ENCODE measurements at regions not wholly inside any gene's neighbourhood (a gene's known extent, or its start where the extent isn't known, plus 50 kb on each side); places are given as distances from the start of the nearest gene placed in this dataset.

DNA sequence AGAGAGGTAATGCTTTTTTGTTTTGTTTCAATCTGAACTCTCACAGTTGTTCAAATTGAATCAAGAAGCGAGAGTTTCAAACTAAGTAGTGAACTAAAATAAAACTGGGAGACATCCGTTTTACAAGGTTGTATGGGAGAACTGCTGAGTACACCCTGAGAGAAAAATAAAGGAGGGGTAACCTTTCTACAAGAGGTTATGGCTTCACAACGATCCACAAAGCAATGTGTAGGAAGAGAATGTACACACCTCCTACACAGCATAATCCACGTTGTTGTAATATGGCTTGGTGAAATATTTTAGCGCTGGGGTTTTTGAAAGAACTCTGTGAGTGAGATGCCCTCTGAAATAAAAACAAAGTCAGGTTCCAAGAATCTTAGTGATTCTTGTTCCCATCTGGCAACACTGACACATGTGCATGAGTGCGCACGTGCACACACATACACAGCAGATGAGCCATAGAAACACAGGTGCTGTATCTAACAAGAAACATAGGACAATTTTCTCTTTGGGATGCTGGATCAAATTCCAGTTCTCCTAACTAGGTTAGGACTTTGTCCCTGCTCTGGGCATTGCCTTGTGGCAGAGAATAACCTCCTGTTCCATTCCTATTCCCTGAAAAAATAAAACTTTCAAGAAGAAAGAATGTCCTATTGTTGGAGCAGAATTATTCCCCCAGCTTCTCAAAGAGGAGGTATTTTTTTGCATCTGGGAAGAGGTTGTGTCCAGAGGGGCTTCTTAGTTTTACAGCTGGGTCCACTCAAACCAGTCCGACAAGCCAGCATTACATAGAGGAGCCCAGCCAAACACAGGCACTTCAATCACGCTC lies 94.5 kb upstream of the EFNA5 start:
- Histone ChIP-seq H3K36me3 (replicated peaks in 1 of 2; ENCODE audit: control extremely low read depth in 1 of 2, control insufficient read depth in 1 of 2, extremely low read depth in 1 of 2, insufficient read depth in 2 of 2, low read length in 1 of 2) (no peaks in the 10 kb centered on the region), H3K9me3 (ENCODE audit: control extremely low read depth in 1 of 3, control insufficient read depth in 2 of 3, insufficient read depth in 1 of 3, low read length in 2 of 3) (no peaks in the 10 kb centered on the region), H3K79me2 (ENCODE audit: control insufficient read depth, insufficient read depth, low read length) (no peaks in the 10 kb centered on the region), H3K27ac (ENCODE audit: low read length in 2 of 2) (no peak overlapping the region), H4K20me1 (ENCODE audit: control insufficient read depth, insufficient read depth, low read length, poor library complexity, severe bottlenecking) (no peaks in the 10 kb centered on the region), H2AFZ (ENCODE audit: insufficient read depth, low read depth, low read length, poor library complexity, severe bottlenecking) (no peak overlapping the region), H3K9ac (ENCODE audit: low read length) (no peak overlapping the region), H3K27me3 (replicated peaks in 1 of 4; ENCODE audit: control extremely low read depth in 1 of 4, control insufficient read depth in 3 of 4, insufficient read depth in 4 of 4, low read length in 3 of 4) (no peaks in the 10 kb centered on the region), H3K4me2 (replicated peaks; ENCODE audit: low read depth, low read length, poor library complexity, severe bottlenecking) (no peak overlapping the region), H3K4me1 (ENCODE audit: control insufficient read depth in 2 of 2, insufficient read depth in 2 of 2, low read length in 2 of 2) (no peaks in the 10 kb centered on the region), H3K4me3 (ENCODE audit: control extremely low read depth in 1 of 5, extremely low read depth in 1 of 5, insufficient read depth in 1 of 5, low read depth in 2 of 5, low read length in 4 of 5) (no peak overlapping the region)
- no peaks in the 10 kb centered on the region for H3K27me3 Mint-ChIP-seq
- no peak overlapping the region for H3K4me3 Mint-ChIP-seq
- H3K4me1 Mint-ChIP-seq: no peaks in the 10 kb centered on the region
- CTCF ChIA-PET: no interaction called here
- no peak for TF ChIP-seq EZH2 (IDR thresholded peaks at IDR 0.05; ENCODE audit: borderline replicate concordance, insufficient read depth, low read depth, low read length, poor library complexity, severe bottlenecking)
- TF ChIP-seq, protein P1, sequence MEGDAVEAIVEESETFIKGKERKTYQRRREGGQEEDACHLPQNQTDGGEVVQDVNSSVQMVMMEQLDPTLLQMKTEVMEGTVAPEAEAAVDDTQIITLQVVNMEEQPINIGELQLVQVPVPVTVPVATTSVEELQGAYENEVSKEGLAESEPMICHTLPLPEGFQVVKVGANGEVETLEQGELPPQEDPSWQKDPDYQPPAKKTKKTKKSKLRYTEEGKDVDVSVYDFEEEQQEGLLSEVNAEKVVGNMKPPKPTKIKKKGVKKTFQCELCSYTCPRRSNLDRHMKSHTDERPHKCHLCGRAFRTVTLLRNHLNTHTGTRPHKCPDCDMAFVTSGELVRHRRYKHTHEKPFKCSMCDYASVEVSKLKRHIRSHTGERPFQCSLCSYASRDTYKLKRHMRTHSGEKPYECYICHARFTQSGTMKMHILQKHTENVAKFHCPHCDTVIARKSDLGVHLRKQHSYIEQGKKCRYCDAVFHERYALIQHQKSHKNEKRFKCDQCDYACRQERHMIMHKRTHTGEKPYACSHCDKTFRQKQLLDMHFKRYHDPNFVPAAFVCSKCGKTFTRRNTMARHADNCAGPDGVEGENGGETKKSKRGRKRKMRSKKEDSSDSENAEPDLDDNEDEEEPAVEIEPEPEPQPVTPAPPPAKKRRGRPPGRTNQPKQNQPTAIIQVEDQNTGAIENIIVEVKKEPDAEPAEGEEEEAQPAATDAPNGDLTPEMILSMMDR (IDR thresholded peaks at IDR 0.05): no peak
- intact Hi-C loops (cut with micrococcal nuclease): no loop called here
- H3K9me3 Mint-ChIP-seq (ENCODE audit: insufficient read depth): no peaks in the 10 kb centered on the region
- 90% methylated on average over 4 of the region's 9 CpGs for WGBS (ENCODE audit: insufficient coverage)
- POLR2A ChIA-PET: no interaction called here
- no peak overlapping the region for H3K27ac Mint-ChIP-seq
- ATAC-seq (ENCODE audit: low read depth): no peak
- DNase-seq: no peak

DNA sequence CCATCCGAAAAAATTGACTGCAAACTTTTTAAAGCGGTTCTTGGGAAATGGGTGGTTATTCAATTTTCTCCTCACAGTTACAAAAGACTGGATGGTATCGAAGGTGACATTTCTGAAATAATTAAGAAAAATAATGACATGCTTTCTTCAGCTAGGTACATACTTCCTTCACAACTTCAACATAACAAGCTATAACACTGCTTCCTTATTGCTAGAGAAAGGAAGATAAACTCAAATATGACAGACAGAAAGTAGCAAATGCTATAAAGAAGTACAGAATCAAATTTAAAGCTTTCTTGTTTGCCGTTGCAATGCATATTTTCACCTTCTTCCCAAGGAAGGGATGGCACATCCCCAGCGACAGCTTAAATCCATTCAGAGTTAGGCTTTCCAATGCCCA lies 93.5 kb upstream of the EFNA5 start:
- 100% methylated on average over 2 of the region's 5 CpGs for WGBS (ENCODE audit: insufficient coverage)
- Mint-ChIP-seq H3K4me1 (no peaks in the 10 kb centered on the region), H3K9me3 (ENCODE audit: insufficient read depth) (no peaks in the 10 kb centered on the region), H3K27me3 (no peaks in the 10 kb centered on the region), H3K27ac (no peak overlapping the region), H3K4me3 (no peak overlapping the region)
- Histone ChIP-seq H3K4me2 (replicated peaks; ENCODE audit: low read depth, low read length, poor library complexity, severe bottlenecking) (no peak overlapping the region), H2AFZ (ENCODE audit: insufficient read depth, low read depth, low read length, poor library complexity, severe bottlenecking) (no peak overlapping the region), H3K4me3 (ENCODE audit: control extremely low read depth in 1 of 5, extremely low read depth in 1 of 5, insufficient read depth in 1 of 5, low read depth in 2 of 5, low read length in 4 of 5) (no peak overlapping the region), H3K79me2 (ENCODE audit: control insufficient read depth, insufficient read depth, low read length) (no peaks in the 10 kb centered on the region), H4K20me1 (ENCODE audit: control insufficient read depth, insufficient read depth, low read length, poor library complexity, severe bottlenecking) (no peaks in the 10 kb centered on the region), H3K36me3 (replicated peaks in 1 of 2; ENCODE audit: control extremely low read depth in 1 of 2, control insufficient read depth in 1 of 2, extremely low read depth in 1 of 2, insufficient read depth in 2 of 2, low read length in 1 of 2) (no peaks in the 10 kb centered on the region), H3K27me3 (replicated peaks in 1 of 4; ENCODE audit: control extremely low read depth in 1 of 4, control insufficient read depth in 3 of 4, insufficient read depth in 4 of 4, low read length in 3 of 4) (no peaks in the 10 kb centered on the region), H3K9me3 (ENCODE audit: control extremely low read depth in 1 of 3, control insufficient read depth in 2 of 3, insufficient read depth in 1 of 3, low read length in 2 of 3) (no peaks in the 10 kb centered on the region), H3K27ac (ENCODE audit: low read length in 2 of 2) (no peak overlapping the region), H3K9ac (ENCODE audit: low read length) (no peak overlapping the region), H3K4me1 (ENCODE audit: control insufficient read depth in 2 of 2, insufficient read depth in 2 of 2, low read length in 2 of 2) (no peaks in the 10 kb centered on the region)
- TF ChIP-seq, protein P1 (IDR thresholded peaks at IDR 0.05): no peak
- no peak for TF ChIP-seq EZH2 (IDR thresholded peaks at IDR 0.05; ENCODE audit: borderline replicate concordance, insufficient read depth, low read depth, low read length, poor library complexity, severe bottlenecking)
- DNase-seq (no peak), ATAC-seq (ENCODE audit: low read depth) (no peak)
- ChIA-PET CTCF (no interaction called here), POLR2A (no interaction called here)
- intact Hi-C loops (cut with micrococcal nuclease): no loop called here
